AG08396 (cell line): ENCODE measurements at regions not wholly inside any gene's neighbourhood (a gene's known extent, or its start where the extent isn't known, plus 50 kb on each side); places are given as distances from the start of the nearest gene placed in this dataset.
"Not testable (repeated sequence)": the region's sequence is repeated elsewhere in the genome, so short reads cannot be mapped to it uniquely, and the experiment has no call there.

ENCODE experiments used
- DNase-seq: peaks from one replicate; pipeline ENCODE4 v3.0.0; 2012; ENCODE audit warnings: low spot score, mixed read lengths

DNA sequence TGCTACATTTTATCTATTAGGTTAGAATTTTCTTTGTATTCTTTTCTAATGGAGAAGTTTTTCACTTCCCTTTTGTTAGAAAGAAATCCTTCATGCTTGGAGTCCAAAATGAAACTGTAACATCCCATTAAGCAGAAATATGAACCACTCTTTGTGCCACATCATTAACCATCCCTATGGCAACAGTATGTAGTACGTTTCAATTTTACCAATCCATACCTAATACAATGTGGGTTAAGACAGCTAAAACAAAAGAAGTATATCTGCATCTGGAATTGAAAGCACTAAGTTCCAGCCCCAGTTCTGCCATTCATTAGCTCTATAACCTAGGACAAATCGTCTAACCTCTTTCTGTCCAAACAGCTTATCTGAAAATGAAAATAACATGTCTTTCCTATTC is 409.2 kb upstream of the SPHKAP start:
- DNase-seq: no peak

DNA sequence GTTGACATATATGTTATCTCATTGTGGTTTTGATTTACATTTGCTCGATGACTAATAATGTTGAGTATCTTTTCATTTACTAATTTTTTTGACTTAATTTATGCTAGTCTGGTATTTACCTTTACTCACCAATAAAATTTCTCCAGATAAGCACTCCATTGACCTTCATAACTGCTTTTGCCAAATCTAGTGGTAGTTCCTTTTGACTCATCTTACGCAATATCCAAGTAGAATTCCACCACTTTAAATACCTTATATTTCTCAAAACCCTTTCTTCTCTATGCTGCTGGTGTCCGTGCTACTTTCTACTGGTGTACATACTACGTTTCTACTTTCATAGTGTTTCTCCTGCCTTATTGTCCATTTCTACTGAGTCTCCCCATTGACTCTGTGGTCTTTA is 407.6 kb upstream of the SPHKAP start:
- DNase-seq: no peak

DNA sequence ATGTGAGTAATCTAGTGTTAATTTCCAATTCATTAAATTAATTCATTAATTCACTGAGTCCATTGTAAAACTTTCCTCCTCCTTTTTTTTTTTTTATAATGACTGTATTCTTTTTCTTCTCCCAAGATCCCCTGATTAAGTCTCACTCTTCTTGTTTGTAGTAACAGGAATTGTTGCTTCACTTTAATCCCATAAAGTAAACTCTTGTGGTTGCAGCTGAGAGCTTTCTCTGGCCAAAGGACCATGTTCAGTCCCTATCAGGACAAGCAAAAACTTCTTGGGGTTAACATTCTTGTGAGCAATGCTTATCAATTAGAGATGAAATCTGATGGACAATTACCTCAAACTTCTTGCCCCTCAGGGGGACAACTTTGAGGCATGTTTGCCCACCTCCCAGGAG is 400.2 kb upstream of the SPHKAP start:
- peak; percentile 22 for DNase-seq

DNA sequence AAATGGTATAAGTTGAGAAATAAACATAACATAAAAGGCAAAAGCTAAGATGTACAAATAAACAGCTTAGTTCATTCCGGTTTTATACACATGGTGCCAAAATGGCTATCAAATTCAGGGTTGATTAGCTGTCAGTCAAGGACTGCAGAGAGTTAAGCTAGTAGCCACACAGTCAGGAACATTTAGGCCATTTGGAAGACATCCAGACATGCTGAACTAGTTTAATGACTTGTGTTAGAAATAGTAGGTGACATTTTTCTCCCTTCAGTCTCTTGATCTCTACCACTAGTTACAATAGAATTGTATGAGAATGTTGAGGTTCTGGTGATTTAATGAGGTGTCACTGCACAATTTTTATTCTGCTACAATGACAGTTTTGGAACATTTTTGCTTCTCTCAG is 394.4 kb upstream of the SPHKAP start:
- DNase-seq: no peak

DNA sequence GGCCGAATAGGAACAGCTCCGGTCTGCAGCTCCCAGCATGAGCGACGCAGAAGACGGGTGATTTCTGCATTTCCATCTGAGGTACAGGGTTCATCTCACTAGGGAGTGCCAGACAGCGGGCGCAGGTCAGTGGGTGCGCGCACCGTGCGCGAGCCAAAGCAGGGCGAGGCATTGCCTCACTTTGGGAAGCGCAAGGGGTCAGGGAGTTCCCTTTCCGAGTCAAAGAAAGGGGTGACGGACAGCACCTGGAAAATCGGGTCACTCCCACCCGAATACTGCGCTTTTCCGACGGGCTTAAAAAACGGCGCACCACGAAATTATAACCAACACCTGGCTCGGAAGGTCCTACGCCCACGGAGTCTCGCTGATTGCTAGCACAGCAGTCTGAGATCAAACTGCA is 386.8 kb upstream of the SPHKAP start:
- not testable (repeated sequence) for DNase-seq

DNA sequence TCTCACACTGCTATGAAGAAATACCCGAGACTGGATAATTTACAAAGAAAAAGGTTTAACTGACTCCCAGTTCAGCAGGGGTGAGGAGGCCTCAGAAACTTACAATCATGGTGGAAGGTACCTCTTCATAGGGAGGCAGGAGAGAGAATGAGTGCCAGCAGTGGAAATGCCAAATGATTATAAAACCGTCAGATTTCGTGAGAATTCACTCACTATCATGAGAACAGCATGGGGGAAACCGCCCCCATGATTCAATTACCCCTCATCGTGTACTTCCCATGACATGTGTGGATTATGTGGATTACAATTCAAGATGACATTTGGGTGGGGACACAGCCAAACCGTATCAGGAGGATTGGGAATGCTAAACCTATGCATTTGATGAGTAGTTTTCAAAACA is 380.3 kb upstream of the SPHKAP start:
- DNase-seq: no peak

DNA sequence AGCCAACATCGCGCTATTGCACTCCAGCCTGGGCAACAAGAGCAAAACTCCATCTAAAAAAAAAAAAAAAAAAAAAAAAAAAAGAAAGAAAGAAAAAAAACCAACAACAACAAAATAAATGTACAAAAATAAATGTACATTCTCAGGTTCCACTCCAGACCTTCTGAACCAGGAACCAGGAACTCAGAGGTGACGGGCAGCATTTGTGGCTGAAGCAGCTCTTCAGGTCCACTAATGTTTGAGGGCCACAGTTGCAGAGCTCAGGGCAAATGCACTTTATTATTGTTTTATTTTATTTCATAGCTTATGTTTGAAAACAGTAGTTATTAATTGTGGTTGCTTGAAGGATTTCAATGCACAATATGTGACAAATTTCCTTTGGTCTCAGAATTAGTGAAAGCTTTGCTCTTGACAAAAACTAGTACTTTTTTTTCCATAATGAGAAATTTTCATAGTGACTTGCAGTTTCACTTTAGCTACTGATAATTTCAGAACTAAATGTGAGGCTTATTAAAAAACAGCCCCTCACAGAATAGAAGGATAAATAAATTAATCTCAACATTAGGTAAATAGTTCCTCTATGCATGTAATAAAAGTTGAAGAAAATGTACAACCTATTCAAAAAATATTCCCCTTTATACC is 378.4 kb upstream of the SPHKAP start:
- no peak for DNase-seq

DNA sequence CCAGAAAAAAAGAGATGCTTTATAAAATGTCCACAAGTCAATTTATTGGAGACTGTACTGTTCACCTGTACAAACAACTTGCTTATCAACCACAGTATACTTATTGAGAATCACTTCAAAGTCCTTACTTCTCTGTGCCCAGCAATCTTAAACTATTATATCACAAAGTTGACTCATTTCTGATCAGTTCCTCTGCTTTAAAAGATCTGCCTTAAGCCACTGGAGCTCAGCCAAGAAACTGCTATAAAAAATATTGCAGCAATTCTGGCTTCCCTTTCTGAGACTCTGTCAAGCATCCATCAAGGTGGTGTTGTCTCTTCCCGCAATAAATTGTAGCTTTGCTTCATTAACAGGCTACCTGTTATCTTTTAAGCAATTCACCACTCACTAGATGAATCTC is 375.2 kb upstream of the SPHKAP start:
- no peak for DNase-seq

DNA sequence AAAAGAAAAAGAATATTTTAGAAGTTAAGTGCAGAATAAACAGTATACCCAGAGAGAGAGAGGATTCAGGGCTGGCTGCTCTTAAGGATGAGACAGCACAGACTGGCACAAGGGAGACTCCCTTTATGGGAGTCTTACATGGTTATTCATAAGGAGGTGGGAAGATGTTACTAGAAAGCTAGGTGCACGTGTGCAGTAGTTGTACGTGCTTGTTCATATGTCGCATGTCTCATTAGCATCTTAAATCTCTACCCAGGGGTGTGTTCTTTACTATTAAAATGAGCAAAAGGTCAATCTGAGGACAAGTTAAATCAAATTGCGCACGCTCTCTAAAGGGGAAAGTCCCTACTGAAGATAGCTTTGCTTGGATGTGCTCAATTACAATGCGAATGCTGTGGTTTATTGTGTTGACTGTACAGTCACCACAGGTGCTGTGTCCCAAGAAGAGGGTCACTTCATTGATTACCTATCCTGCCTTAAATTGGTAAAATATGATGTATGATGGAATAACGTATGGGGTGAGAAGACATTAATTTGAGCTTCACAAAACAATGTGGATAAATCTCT is 368.0 kb upstream of the SPHKAP start:
- no peak for DNase-seq

DNA sequence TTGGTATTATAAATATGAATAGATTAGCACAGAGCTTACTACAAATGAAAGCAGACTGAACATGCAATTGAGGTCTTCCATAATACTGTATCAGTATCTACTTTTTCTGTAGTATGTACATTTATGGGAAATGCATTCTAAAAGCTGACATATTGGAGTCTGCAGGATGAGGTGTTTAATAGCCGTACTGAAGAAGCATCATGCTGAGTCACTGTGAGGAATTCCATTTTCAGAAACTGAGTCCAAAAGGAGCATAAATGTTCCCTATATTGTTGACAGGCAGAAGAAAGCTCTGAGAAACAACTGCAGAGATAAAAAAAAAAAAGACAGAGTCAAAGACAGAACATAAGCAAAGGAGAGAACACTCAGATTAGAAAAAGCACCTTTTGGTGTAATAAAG is 366.7 kb upstream of the SPHKAP start:
- no peak for DNase-seq

DNA sequence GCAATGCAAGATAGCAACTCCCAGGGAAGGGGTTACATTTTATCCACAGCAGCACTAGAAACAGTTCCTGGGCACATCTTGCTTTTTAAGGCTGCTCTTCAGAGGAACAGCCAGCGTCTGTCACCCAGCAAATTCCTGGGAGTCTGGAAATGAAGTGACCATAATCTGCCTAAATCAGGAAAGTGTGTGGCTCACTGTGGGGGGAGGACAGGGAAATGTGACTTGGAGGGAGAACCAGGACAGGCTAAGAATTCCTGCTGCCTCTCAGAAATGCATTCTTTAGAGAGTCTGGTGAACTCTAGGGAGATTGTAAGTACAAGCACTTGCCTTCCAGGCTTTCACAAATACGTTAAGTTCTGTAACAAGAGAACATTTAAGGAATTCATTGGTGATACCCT is 364.3 kb upstream of the SPHKAP start:
- no peak for DNase-seq

DNA sequence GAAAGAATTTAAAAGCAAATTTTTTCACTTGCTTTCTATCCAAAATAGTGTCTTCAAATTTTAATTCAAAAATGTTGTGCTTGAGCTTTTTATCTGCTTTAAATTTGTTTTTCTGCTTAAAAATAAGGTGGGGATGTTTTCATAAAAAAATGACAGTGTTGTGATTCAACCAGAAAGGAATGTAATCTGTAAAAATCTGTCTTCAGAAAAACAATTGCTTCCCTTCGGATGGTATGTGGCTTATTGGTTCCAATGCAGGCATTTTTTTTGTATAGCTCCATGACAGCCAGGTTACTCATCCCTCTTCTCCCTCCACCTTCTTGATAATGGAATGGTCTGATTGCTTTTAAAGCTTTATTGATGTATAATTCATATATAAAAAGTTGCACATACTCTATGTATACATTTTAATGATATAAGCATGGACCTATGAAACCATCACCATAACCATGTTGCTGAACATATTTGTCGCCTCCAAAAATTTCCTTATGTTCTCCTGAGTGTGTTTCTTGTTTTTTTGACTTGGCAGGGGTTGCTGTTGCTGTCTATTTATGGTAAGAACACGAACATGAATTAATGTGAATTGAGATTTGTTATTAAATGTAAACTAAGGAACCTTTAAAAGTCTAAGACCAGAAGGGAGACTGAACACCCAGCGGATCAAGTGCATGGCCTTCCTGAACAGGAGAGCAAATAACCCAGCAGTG is 363.7 kb upstream of the SPHKAP start:
- peak; percentile 9 for DNase-seq

DNA sequence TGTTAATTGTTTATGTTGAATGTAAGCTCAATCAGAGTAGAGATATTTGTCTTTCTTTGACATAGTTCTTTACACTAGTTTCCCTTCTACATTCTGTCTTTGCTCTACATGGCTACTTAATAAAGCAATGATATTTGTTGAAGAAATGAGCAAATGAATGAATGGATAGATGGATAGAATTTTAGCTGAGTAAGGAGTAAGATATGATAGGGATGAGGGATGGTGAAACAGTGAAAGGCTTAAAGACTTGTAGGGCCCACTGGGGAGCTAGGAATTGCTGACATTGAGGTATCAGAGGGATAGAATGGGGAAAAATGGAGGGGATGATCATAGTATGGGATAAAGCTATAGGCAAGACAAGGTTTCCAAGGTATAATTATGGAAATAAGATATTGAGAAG is 361.6 kb upstream of the SPHKAP start:
- no peak for DNase-seq

DNA sequence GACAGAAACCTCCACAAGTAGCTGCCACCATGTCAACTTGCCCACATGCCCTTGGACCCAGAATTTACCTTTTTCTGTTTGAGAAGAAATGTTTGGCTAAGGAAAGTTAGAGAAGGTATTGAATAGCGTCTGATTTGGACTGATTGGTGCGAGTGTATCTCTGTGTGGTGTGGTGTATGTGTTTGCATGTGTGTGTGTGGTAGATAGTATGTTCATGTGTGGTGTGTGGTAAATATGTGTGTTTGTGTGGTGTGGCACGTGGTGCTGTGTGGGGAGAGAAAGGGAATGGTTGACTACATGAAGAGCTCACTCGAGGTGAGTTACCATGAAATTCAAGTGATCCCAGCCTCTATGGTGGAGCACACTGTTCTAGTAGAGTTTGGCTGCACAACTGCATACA is 360.8 kb upstream of the SPHKAP start:
- no peak for DNase-seq

DNA sequence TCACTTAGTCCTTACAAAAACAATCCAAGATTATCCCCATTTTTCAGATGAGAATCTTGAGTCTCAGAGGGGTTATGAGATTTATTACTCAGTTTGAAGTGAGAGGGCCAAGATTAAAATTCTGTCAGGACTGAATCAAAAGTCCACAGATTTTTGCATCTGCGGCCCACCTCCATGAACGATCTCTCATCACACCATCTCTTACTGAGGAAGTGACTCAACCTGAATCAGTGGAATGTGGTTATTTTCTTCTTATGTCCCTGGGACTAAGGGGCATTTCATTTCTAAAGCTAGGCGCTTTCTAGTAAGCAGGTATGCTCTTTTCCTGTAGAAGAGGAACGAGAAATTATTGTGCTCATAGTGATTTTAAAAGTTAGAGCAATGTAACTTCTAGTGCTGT is 360.3 kb upstream of the SPHKAP start:
- DNase-seq: no peak

DNA sequence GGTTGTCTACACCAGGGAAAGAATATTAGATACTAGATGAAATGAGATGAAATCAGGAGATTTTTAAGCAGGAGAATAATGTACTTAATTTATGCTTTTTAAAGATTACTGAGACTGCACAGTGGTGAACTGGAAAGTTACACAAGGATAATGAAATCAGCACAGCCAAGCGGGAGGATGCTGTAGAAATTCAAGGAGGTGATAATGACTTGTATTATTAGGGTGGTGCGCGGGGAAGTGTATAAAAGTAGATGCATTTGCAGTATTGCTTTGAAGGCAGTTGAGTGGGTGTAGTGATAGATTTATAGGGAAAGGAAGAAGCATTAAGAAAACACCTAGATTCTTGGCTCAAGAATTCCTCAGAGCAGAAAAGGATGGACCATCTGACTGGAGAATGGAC is 359.5 kb upstream of the SPHKAP start:
- DNase-seq: no peak

DNA sequence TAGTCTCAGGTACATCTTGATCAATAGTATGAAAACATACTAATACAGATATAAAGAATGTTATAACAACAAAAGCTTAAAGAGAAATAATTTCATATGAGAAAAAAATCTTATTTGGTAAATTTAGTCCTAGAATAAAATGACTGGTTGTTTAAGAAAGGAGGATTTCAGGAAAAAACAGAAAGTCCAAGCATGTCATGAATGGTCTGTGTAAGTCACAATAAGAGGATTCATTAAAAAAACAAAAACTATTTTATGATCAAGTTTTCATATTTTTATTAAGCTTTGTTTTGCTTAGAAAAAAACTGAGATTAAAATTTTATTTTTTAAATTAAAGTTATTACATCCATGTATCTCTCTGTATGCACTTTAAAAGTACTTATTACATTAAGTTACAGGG is 353.9 kb upstream of the SPHKAP start:
- DNase-seq: no peak

DNA sequence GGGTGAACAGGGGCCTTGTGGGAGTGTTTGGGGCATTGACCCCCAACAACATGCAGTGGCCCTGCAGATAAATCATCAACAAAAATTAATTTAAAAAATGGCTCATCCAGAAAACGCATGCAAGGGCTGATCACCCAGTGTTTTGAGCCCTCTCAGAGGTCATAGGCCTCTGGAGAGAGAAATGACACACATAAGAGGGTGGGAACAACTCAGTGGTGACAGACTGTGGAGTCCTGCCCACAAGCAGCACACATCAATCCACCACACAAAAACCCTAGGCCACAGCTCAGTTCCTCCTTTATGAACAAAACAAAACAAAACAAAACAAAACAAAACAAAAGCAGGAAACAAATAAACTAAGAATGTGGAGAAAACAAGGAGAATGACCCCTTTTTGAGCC is 351.7 kb upstream of the SPHKAP start:
- no peak for DNase-seq

DNA sequence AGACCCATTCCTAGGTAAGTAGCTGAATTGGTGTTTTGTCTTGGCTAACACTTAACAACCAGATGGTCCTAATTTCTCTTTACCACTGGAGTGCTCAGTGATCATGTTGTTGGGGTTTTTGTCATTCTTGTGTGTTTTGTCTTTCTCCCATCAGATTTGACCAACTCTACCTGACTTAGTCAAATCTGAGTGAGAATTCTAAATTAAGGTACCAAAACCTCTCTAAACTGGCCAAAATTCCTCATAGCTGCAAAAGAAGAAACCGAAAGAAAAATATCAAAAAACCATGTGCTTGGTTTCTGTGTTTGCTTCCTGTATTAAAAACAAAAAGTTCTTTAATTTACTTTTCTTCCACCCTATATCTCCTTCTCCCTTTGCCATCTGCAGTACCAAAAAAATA is 350.7 kb upstream of the SPHKAP start:
- DNase-seq: no peak

DNA sequence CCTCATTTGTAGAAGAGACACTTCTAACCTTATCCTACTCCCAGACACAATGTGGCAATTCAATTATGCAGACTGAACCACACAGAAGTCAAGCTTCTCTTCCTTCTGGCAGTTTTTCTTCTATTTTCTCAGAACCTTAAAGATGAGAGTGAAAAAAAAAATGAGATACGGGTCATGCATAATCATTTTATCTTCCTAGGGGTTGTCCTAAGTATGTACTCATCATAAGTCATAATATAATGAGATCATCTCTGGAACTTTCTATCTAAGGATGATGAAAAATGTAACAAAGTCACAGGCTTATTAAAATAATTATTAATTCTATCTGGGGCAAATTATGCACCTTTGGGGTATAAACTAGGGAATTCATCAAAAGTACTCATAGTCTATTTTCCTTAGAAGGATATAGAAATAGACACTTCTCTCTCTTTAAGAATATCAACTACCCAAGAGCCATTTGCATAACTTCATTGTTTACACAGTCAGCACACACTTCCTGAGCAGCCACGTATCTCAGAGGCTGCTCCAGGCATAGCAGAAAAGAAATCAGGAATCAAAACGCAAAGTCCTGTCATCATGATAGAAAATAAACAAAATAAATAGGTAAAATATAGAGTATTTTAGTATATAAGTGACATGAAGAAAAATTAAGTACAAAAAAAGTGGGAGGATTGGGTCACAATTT is 345.9 kb upstream of the SPHKAP start:
- no peak for DNase-seq

DNA sequence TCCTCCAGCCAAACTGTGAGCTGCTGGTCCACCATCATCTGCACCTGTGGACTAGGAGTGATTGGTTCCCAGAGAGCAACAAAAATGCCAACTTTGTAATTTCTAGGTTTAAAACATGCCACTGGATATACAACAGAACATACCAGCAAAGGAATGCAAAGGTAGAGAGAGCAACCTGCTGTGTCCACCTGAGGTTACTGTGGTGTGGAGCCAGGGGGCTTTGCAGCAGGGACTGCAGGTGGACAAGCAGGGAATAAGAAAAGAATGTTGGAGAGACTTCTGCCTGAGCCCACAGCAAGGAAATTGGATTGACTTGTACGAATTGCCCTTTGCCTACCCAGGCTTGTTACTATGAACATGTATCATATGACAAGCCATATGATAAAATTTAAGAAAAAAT is 345.2 kb upstream of the SPHKAP start:
- DNase-seq: no peak

DNA sequence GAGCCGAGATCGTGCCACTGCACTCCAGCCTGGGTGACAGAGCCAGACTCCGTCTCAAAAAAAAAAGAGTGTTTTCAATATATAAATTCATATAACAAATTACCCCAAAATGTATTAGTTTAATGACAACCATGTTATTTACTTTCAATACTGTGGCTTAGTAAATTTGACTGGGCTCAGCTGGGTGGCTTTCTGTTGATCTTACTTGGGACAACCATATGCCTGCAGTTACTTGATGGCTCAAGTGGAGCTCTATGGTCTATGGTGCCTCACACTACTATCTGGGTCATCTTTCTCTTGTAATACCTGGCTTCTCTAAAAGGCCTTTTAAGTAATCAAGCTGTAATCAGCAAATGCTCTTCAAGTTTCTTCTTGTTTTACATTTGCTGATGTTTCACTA is 341.5 kb upstream of the SPHKAP start:
- no peak for DNase-seq

DNA sequence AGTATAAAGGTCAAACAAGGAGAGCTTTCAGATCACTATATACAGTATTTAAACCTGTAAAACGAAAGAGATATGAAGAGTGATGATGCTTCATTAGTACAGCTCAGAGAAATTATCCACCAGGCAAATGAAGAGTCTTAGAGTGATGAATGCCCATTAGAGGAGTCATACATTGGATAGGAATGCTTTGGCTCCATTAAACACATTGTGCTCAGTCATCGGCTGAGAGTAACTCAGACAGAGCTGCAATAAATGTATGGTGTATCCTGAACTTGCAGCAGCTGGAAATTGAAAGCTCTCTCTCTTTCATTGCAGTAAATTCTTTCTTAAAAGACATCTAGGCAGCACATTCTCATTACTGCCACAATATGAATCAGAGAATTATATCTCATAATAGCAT is 340.8 kb upstream of the SPHKAP start:
- peak; percentile 9 for DNase-seq
